Right atrium auricular region (tissue), 2 donors: ENCODE measurements at regions not wholly inside any gene's neighbourhood (a gene's known extent, or its start where the extent isn't known, plus 50 kb on each side); places are given as distances from the start of the nearest gene placed in this dataset.
"Not testable (repeated sequence)": the region's sequence is repeated elsewhere in the genome, so short reads cannot be mapped to it uniquely, and the experiment has no call there.

Source experiments
- DNase-seq: peaks from one replicate; pipeline ENCODE4 v3.0.0-alpha.2; 2019; ENCODE audit warnings: low spot score
- H3K27ac ChIP-seq, 2 donors: fragments of 200-600 bp; sonication (generic); 1 replicate in 1 of 2; 2 replicates in 1 of 2; pipeline ENCODE4 v1.5.1; 2016 to 2019
- H3K27me3 ChIP-seq, 2 donors: fragments of 200-600 bp; sonication (generic); one replicate each; pipeline versions ENCODE4 v1.5.1 to v1.6.0; 2017 to 2019
- H3K36me3 ChIP-seq: fragments of 200-600 bp; sonication (generic); one replicate; pipeline ENCODE4 v1.5.1; 2016
- H3K4me1 ChIP-seq, 2 donors: fragments of 200-600 bp; sonication (generic); one replicate each; pipeline versions ENCODE4 v1.5.1 to v1.6.0; 2017 to 2019
- H3K4me3 ChIP-seq, 2 donors: fragments of 200-600 bp; sonication (generic); 1 replicate in 1 of 2; 2 replicates in 1 of 2; pipeline ENCODE4 v1.5.1; 2017 to 2019; ENCODE audit warnings: mild to moderate bottlenecking in 1 of 2, moderate library complexity in 1 of 2
- H3K9me3 ChIP-seq, 2 donors: fragments of 200-600 bp; sonication (generic); one replicate each; pipeline ENCODE4 v1.5.1; 2019
- CTCF ChIP-seq, 2 donors: fragments of 200-600 bp; sonication (generic); IDR thresholded peaks; one replicate each; pipeline ENCODE4 v1.5.1; 2019; ENCODE audit warnings: antibody characterized with exemption in 2 of 2

GRCh38 chr6:101090281-101090680 lies 209.2 kb upstream of the ASCC3 start:
- Histone ChIP-seq H3K4me3 (no peak overlapping the region), H3K4me1 (no peaks in the 10 kb centered on the region), H3K9me3 (peaks cover 0 to 28% of the 10 kb centered on the region in 2 donors), H3K27me3 (no peaks in the 10 kb centered on the region), H3K27ac (no peak overlapping the region), H3K36me3 (no peaks in the 10 kb centered on the region)
- DNase-seq: no peak
- TF ChIP-seq CTCF (IDR thresholded peaks at IDR 0.05): no peak

GRCh38 chr6:101098605-101099004 lies 217.5 kb upstream of the ASCC3 start:
- DNase-seq, H3K4me3 ChIP-seq, H3K4me1 ChIP-seq, H3K27me3 ChIP-seq, H3K36me3 ChIP-seq, H3K27ac ChIP-seq, H3K9me3 ChIP-seq: not testable (repeated sequence)

GRCh38 chr6:101102702-101103101 lies 221.6 kb upstream of the ASCC3 start:
- no peak for DNase-seq
- Histone ChIP-seq H3K27ac (no peak overlapping the region), H3K9me3 (peaks cover 0 to 9% of the 10 kb centered on the region in 2 donors), H3K4me1 (no peaks in the 10 kb centered on the region), H3K36me3 (no peaks in the 10 kb centered on the region), H3K27me3 (no peaks in the 10 kb centered on the region), H3K4me3 (no peak overlapping the region)
- TF ChIP-seq CTCF (IDR thresholded peaks at IDR 0.05): no peak

DNA sequence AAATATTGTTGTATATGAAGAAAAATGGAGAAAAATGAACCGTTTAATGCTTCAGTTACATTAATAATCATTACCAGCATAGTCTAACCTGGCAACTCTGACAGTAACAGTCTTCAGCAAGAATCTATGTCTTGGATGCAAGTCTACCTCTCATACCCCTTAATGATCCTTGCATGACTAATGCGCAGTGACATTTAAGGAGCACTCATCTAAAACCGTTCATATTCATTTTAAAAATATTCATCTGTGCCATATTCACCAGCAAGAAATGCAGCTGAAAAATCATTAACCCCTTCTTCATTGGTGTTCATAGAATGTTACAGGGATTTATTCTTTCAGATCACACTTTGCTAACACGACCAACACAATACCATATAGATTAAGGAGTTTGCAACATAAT lies 227.2 kb upstream of the ASCC3 start:
- H3K4me1 ChIP-seq: no peaks in the 10 kb centered on the region
- H3K27ac ChIP-seq: no peak overlapping the region
- no peak for TF ChIP-seq CTCF (IDR thresholded peaks at IDR 0.05)
- H3K9me3 ChIP-seq: no peaks in the 10 kb centered on the region
- no peak for DNase-seq
- no peak overlapping the region for H3K4me3 ChIP-seq
- H3K36me3 ChIP-seq: no peaks in the 10 kb centered on the region
- H3K27me3 ChIP-seq: no peaks in the 10 kb centered on the region

- H3K27ac ChIP-seq: no peak overlapping the region
Measured at GRCh38 chr6:101110814-101111213, 229.7 kb upstream of the ASCC3 start.

DNA sequence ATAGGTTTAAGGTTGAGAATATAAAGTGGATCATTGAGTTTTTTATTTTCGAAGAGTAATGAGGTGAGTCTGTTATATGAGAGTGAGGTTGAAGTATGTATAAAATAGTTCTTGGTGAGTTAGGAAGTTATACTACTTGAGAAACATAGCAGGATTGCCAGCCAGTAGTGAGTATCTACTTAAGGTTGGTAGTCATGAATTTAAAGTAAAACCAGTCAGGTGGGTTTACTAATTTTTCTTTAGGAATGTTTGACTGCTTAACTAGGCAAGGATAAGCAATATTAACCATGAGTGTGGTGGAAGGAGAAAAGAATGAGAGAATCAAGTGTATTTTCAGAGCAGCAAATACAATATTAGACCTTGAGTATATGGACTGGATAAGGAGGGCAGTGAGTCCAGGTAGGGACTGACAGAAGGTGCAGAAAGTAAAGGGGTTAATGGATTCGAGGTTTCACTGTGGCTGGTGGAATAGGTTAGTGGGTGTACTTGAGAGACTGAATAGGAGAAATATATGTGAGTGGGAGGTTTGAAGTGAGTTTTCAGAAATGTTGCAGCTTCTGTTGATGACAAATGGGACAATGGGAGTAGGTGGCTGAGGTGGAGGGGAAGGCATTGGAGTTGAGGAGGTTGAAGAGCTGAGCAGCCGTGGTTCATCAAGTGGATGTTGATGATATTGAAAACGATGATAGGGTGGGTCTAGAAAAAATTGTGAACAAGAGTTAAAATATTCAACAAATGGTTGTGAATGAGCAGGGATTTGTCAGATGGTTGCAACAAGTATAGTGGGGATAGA lies 232.5 kb upstream of the ASCC3 start:
- H3K4me3 ChIP-seq: no peak overlapping the region
- H3K9me3 ChIP-seq: no peaks in the 10 kb centered on the region
- TF ChIP-seq CTCF (IDR thresholded peaks at IDR 0.05): no peak
- no peaks in the 10 kb centered on the region for H3K36me3 ChIP-seq
- no peak for DNase-seq
- no peaks in the 10 kb centered on the region for H3K4me1 ChIP-seq
- H3K27ac ChIP-seq: no peak overlapping the region
- H3K27me3 ChIP-seq: no peaks in the 10 kb centered on the region

More at GRCh38 chr6:101110814-101111213, 229.7 kb upstream of the ASCC3 start:
- H3K36me3 ChIP-seq: no peaks in the 10 kb centered on the region
- DNase-seq: no peak
- H3K4me3 ChIP-seq: no peak overlapping the region
- no peaks in the 10 kb centered on the region for H3K27me3 ChIP-seq
- no peaks in the 10 kb centered on the region for H3K9me3 ChIP-seq
- no peaks in the 10 kb centered on the region for H3K4me1 ChIP-seq
- TF ChIP-seq CTCF (IDR thresholded peaks at IDR 0.05): no peak
